HG02571 (cell line): ENCODE measurements at regions not wholly inside any gene's neighbourhood (a gene's known extent, or its start where the extent isn't known, plus 50 kb on each side); places are given as distances from the start of the nearest gene placed in this dataset.
"Not testable (repeated sequence)": the region's sequence is repeated elsewhere in the genome, so short reads cannot be mapped to it uniquely, and the experiment has no call there.

ENCODE experiments used
- ATAC-seq: cut with Tn5 transposase; IDR thresholded peaks from one replicate; pipeline ENCODE4 v1.9.1; 2021; ENCODE audit warnings: mild to moderate bottlenecking, moderate library complexity; ENCODE audit not compliant: unreplicated experiment

DNA sequence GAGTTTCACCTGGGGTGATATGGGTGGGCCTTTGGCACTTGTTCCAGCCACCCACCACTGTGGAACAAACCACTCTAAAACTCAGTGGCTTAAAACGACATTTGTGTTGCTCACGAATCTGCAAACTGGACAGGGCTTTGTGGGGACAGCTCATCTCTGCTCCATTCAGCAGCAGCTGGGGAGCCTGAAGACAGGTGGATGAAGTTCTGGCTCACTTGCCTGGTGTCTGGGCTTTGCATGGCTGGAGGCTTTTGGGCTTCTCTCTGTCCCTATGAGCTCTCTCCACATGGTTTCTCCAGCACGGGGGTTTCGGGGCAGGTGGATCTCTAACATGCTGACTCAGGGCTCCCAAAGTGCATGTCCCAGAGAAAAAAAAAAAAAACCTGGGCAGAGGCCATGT, 93.0 kb upstream of the GLI2 start:
- ATAC-seq: no peak

GRCh38 chr2:120646994-120647393, 88.7 kb upstream of the GLI2 start:
- no peak for ATAC-seq

DNA sequence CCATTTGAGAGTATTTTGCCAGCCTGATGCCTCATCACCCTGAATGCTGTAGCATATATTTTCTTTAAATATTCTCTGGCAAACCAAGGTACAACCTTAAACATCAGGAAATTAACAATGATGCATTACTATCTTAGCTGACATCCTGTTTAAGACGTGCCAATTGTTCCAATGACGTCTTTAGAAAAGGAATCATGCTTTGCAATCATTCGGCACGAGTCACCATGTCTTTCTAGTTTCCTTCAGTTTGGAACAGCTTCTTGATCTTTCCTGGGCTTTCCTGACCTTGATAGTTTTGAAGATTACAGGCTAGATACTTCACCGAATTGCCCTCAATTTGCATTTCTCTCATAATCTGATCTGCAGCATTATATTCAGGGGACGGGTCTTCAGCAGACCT, 88.2 kb upstream of the GLI2 start:
- ATAC-seq: no peak

DNA sequence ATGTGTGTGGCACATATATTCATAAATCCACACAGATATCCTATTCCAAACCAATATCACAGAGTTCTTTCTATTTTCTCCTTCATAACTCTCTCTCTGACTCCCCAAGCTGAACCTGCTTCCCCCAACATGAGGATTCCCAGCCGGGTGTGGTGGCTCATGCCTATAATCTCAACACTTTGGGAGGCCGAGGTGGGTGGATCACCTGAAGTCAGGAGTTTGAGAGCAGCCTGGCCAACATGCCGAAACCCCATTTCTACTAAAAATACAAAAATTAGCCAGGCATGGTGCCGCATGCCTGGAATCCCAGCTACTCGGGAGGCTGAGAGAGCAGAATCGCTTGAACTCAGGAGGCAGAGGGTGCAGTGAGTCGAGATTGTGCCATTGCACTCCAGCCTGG, 86.3 kb upstream of the GLI2 start:
- ATAC-seq: not testable (repeated sequence)

- ATAC-seq: no peak
These were observed 85.5 kb upstream of the GLI2 start for GRCh38 chr2:120650022-120650644.

- no peak for ATAC-seq
These were observed 83.8 kb upstream of the GLI2 start for GRCh38 chr2:120651818-120652217.

GRCh38 chr2:120653046-120653445, 82.6 kb upstream of the GLI2 start:
- no peak for ATAC-seq

DNA sequence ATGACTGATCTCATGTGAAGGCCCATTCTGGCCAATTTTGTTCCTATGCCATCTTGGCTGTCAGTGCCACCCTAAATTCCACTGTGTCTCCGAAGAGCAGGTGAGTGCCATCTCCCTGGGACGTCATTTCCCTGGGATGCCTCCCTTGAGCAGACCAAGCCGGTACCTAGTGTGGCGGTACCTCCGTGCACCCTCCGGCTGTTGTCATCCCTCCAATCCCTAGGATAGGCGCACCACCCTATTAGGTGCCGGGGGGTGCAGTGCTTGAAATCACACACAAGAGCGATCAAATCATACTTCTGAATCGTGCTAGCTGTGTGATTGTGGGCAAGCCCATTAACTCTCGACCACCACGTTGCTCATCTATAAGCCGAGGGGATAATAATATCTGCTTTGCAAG, 81.8 kb upstream of the GLI2 start:
- no peak for ATAC-seq

- no peak for ATAC-seq
These were observed 81.1 kb upstream of the GLI2 start for GRCh38 chr2:120654381-120655134.

DNA sequence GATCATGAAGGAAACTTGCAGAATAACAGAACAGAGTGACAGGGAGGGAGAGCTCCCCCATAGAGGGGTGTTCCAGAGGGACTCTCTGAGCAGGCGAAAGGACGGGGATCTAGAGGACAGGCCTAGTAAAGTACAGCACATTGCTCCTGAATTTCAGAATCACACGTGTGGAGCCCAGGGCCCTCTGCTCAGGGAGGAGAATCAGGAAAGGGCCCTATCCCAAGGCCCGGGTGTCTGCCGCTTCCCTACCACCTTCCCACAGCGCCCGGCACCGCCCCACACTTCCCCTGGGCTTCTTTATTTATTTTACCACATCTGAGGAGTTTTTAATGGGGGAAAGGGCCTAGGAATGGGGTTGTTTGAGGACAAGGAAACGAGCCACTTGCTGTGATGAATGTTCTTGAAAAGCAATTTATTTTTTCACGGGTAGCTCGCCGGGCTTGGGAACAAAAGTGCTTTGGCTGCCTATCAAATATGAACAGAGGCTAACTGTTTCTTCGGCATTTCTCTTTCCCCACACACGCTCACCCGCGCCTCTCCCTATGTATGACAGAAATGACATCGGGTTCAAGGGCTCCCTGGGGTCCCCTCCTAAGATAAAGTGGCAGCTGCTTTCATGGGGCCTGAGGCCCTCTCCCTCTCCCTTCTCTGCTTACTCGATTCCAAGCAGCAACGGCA, 79.3 kb upstream of the GLI2 start:
- ATAC-seq: no peak

DNA sequence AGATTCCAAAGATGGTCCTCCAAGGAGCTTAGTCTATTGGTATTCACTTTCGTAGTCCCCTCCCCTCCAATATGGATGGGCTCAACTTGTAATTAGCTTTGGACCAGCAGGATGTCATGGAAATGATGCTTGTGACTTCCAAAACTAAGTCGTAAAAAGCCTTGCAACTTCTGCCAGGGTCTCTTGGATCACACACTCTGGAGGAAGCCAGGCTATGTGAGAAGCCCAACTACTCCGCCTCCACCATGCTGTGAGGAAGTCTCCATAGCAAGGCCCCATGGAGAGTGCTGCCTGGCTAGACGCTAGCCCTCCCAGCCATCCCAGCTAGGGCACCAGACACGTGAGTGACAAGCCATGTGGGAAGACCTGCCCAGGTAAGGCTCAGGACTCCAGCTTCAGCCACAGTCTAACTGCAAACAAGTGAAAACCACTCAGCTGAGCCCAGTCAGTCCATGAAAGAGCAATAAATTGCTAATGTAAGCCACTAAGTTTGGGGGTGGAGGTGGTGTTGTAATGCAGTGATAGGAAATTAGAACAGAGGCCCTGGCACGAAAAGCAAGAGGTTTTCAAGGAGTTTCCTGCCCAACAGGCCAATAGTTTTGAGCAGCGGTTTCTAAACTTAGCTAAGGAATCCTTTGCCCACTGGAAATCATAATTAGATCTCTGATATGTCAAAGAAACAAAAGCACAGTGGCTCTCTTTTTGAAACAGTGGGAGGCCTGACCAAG, 77.5 kb upstream of the GLI2 start:
- no peak for ATAC-seq

DNA sequence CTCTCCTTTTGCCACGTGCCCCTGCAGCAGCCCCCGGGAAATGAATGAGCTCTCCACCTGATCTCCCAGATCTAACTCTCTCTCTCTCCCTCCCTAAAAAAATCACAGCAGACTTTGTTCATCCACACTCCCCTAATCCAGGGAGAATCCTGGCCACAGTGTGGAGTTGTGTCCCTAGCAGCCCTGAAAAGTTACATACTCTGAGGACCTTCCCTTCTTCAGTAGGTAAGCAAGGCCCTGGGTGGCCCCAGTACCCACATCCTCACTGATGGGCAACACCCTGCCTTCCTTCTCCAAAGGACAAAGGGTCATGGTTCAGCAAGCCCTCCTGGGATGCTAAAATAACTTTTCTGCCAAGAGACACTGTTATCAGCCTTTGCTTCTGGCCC, 76.9 kb upstream of the GLI2 start:
- ATAC-seq: no peak

DNA sequence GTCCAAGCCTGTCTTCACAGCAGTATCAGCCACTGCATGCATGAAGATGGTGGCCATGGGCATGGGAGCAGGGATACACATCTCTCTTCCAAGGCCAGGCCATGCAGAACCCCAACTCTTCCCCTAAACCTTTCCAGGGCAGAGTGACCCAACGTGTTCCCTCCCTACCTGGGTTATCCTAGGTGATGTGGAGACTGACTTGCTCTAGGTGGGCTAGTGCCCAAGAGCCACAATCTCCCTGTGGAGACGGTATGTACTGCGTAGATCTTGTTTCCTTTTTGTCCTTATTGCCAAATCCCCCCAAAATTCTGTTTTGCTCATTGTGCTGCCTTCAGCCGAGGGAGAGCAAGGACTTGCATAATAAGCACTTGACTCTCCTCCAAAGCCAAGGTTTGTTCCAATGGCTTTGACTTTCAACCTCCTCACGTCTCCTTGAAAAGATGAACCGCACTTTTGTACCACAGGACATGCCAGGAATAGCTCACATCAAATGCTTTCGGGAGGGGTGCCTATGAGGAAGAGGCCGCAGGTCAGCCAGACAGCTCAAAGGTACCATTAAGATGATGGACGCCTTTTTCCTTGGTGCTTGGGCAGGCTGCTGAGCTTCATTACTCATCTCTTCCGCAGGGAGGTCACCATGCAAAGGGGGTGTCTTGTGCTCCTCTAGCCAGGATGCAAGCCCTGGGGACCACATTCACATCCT, 76.2 kb upstream of the GLI2 start:
- no peak for ATAC-seq

- ATAC-seq: no peak
These were observed 75.5 kb upstream of the GLI2 start for GRCh38 chr2:120660056-120660694.

GRCh38 chr2:120660771-120661459, 74.8 kb upstream of the GLI2 start:
- ATAC-seq: no peak

DNA sequence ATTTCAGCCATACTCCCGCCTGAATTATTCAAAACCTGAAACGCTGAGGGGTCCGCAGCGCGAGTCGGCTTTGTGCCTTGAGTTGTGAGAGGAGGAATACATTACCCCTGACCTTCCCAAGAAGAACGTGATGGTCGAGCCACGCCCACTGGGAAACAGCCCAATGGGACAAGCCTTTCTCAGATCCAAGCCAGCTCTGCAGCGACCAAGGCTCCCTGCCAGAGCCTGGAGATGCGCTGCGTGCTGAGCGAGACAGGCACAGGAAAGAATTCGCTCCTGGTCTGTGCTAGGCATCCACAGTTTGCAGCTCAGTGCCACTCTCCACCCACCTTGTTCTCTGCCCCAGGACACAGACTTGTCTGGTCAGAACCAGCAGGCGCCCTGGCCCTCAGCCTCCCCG, 74.1 kb upstream of the GLI2 start:
- no peak for ATAC-seq

GRCh38 chr2:120662046-120662445, 73.6 kb upstream of the GLI2 start:
- no peak for ATAC-seq

DNA sequence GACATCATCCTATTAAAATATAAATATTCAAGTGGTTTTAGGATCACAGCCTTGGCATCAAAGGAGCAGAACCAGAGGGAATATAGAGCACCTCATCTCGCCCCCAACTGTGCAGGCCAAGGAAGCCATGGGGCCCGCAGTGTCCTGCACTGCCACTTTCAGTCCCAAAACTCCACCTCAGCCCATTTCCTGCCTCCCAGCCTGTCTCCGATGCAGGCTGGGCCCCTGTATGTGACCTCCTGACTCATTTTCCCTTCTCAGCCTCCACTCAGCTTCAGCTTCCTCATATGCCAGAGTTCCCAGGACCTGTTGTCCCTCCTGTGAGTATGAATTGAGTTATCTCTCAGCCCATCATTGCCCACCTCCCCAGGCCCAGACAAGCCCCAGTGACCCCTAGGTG, 72.9 kb upstream of the GLI2 start:
- ATAC-seq: no peak

DNA sequence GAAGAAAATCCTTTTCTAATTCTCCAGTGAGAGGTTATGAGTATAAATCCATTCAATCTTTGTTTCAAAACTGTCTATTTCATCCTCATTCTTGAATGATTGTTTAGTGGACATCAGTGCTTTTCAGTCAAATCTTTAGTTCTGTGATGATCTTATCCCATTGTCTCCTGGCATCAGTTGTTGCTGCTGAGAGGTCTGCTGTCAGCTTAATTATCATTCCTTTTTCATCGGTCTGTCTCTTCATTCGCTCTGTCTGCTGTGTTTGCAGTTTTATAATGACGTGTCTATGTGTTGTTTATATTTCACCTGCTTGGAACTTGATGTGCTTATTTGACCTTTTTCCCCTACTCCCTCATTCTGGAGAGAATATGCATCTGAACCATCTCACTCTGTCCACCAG, 69.2 kb upstream of the GLI2 start:
- ATAC-seq: no peak

DNA sequence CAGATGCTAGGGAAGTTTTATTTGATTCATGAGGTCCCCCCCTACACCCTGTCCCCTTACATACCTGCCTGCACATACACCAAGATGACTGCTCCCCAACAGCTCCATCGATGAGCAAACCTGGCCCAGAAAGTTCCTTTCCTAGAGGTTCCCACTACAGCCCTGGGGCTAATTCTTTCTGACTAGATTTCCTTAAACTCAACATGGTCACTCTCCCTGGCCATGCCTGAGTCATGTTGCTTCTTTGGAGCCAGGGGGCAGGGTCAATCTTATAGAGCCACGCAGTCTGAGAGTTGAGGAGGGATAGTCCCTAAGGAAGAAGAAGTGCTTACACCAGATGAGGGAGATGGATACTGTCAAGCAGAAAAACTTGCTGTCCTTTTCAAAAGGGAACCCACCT, 67.7 kb upstream of the GLI2 start:
- ATAC-seq: no peak
